T follicular helper cell (primary cell): ENCODE measurements at regions not wholly inside any gene's neighbourhood (a gene's known extent, or its start where the extent isn't known, plus 50 kb on each side); places are given as distances from the start of the nearest gene placed in this dataset.

Experiments used
- DNase-seq: peaks from one replicate; pipeline ENCODE4 v3.0.0-alpha.2; 2020; ENCODE audit warnings: low read depth

DNA sequence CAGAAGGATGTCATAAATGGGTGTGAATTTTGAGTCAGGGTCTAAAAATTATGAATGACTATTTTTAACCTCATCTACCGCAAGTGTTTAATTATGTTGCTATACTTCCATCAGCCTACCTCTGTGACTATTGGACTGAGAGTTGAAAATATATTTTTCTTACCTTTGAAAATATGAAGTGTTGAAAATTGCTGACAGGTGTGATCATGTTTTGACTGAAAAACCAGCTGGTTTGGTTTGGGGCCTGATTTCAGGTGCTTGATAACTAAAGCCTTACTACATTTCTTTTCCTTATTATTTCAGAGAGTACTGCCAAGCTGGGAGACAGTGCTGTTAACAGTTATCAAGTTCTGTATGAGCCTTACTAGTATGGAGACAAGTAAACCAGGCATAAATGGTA is 107.2 kb upstream of the DUSP10 start:
- DNase-seq, result no peak

DNA sequence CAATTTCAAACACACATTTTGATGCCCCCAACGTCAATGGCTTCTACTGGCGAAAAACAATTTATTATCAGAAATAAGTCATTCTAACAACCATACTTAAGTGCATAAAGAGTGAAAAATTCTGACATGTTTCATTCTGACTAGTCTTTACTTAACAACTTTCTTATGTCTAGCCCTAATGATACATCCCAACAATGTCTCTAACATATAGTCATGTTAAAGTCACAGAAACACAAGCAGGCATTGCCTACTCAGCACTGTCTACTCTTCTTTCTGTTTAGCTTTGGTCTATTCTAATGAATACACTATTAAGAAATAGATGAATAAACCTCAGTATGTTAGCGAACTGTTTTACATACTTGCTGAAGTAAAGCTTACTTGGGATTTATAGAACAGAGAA is 105.8 kb upstream of the DUSP10 start:
- no peak for DNase-seq

DNA sequence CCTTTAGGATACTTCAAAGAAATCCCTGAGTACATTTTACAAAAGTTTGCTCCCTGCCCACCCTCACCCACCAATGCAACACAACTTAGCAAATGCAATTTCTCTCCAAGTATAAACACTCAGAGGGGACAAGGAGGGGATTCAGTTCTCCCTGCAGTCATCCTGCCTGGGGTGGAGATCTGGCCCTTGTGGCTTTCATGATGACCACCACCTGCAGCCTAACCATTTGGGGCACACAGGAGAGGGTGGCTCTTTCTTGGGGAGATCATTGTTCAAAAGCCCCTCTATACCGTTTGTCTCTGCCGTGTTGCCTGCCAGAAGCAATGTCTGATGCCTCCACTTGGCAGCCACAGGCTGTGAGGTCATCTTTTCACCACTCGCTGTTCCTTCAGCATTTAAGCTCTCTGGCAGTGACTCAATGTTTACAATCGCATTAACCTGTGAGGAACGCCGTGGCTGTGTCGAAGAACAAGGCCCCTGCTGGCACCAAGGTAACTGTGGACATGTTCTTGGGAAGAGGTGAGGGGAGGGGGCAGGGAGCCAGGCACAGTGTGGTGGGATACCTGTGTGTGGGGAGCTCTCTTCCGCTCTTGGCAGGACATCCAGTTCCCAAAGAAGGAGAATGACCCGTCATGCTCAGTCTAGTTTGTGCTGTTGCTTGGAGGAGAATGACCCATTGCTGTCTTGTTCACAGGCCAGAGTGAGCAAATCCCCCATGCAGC is 103.9 kb upstream of the DUSP10 start:
- no peak for DNase-seq

DNA sequence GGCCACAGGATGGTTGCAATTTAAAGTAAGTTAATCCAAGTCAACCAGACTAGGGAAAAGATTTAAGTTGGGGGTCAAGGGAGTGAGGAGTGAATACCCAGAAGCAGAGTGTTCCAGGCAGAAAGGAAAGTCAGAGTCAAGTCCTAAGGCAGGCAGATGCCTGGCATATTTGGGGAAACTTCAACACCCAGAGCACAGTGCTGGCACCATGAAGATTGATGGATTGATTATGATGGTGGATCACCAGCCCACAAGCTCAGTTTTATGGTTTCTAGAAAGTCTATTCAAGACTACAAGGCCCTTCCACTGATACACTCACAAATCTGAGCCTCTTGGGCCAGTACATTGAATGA is 100.1 kb upstream of the DUSP10 start:
- no peak for DNase-seq

DNA sequence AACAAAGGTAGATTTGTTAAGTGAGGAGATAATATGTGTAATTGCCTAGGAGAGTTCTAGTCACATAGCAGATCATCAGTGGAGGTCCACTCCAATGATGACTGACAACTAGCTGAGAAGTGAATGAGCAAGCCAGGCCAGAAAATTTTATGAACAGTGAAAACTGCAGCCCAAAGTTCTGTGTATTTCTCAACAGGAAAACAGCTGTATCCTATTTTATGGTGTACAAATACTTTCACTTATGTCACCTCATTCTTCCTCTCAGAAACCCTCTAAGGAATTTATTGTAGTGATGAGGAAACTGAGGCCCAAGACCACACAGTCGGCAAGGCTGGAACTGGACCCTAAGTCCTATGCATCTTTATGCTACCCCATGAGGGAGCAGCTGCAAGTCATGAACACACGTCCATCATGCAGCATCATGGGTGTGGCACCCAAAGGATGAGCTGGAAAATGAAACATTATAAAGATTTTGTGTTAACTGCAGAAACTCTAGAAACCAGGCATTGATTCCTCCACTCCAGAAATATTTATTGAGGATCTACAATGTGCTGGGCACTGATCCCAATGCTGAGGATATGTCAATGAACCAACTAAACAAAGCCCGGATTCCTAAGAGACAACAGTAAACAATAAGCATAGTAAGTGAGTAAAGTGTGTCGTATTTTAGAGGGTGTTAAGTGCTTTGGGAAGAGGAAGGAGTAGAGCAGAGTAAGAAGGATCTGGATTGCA is 99.5 kb upstream of the DUSP10 start:
- DNase-seq, result no peak

DNA sequence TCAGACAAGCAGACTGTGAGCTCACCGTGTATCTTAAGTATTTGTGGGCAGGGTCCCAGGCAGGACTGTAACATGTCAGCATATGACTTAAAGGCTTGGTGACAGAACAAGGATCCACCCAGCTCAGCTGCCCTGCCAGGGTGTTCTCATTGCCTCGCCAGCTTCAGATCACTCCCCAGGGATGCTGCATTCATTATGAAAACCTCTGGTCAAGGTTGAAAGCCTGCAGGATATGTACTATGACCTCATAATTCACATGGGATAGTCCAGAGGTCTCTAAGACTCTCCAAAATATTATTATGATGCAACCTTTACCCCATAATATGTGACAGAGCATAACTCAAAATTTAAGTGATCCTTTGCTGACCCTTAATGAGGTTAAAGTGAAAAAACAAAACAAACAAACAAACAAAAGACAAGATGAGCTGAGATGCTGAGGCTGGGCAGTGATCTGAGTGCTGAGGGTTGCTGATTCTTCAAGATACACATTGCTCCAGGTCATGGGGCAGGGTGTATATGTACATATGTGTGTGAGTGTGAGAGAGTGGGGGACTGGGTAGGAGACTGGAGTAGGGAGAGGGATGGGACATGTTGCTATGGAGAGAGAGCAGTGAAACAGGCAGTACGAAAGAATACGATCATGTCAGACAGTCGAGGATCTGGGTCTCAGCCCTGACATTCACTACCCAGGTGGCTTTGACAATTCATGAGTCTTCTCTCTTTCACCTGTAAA is 98.8 kb upstream of the DUSP10 start:
- DNase-seq, result no peak

DNA sequence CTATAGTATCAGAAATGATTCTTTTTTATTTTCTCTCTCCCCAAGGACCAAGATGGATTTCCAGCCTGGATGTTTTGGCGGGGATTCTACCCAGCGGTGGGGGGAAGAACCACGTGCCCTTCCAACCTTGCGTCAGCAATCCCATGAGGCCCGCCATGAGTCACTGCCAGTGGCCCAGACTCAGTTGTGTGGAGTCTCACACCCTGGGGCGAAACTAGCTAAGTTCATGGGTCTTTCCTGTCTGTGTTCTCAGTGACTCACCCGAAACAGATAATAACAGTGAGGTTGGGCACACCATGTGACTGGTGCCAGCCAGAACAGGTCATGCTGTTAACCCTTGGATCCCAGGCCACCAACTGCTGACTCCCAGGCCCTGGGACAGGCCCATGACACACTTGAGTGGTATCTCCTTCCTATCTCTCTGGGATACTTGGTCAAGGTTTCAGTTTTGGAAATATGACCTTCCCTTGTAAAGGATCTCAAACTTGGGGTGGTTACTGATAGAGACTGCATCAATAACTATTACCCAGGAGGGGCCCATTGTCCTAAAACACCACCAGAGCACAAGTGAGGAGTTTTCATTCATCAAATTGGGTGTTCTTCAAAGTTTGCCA is 98.0 kb upstream of the DUSP10 start:
- no peak for DNase-seq

DNA sequence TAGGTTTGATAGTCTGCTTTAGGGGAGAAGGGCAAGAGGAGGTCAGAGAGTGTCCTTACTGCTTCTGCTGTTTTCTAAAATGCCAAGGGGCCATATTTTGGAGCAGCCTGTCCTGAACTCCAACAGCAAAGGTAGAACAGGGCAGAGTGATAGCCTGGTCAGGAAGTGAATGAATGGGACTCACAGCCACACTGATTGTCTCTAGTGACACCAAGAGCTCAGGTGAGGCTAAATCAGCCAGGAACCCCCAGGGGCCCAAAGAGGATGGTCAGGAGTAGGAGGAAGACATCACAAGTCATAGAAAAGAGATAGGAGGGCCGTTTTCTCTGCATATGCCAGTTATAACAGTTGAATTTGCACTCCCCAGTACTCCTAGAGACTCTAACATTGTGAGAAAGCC is 97.4 kb upstream of the DUSP10 start:
- DNase-seq, result no peak

DNA sequence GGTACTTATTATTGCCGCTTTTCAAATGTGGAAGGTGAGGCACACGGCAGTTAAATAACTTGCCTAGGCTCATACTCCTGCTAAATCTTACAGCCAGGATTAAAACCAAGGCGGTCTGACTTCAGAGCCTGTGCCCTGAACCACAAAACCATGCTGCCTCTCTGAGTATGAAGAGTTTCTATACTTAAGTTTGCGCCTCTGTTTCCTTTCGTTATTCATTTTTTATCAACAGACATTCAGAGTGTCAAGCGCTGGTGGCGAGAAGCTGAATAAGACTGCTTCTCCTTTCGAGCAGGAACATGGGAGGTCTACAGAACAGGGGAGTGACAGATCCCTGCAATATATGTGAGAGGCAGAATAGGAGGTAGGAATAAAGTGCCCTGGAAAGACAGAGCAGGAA is 96.0 kb upstream of the DUSP10 start:
- DNase-seq, result no peak

DNA sequence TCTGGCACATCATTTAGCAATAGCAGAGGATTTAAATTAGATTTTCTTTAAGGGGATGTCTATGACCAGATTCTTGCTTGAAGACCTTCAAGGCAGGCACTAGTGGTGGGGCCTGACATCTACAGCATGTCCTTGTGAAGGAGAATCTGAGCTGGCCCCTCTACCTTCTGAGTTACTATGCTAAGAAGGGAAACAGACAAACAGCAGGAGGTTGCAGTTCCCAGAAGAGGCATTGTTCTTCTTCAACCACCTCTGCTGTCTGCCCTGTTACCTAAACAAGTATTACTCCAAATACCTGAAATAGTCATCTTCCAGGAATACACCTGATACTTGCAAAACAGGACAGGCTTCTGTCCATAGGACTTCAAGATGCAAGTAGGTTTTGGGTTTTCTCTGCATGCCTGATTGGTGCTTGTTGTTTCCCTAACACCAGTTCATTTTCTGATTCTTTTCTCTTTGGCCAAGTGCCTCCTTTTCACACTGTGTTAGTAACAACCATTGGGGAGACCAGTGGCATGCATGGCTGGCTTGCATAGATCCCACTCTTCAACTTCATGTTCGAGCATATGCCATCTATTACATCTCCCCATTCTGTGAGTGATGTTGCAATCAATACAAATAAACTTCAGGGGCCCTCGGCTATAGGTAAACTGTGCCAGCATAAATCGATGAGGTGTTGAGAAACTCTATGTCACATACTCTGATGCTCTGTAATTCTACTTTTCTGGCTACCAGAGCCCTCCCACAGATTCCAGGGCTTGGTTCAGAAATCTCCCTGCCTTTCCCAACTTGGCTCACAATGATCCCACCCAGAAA is 93.0 kb upstream of the DUSP10 start:
- no peak for DNase-seq

DNA sequence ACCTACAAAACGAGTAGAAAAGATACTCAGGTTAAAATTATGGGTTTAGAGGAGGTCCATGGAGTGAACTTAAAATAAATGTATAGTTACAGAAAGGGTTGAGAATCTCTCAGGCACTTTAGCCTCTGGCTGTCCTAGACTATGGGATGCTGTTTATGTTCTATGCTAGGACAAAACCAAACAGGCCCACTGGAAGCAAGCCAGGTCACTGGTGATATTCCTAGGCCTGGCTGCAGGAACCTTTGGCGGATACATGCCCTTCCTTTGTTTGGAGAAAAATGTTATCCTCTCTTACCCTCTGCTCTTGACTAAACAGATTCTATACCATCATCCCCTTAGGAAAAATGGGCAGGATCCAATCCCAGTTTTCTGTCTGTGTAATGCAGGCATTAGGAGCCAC is 90.7 kb upstream of the DUSP10 start:
- no peak for DNase-seq

DNA sequence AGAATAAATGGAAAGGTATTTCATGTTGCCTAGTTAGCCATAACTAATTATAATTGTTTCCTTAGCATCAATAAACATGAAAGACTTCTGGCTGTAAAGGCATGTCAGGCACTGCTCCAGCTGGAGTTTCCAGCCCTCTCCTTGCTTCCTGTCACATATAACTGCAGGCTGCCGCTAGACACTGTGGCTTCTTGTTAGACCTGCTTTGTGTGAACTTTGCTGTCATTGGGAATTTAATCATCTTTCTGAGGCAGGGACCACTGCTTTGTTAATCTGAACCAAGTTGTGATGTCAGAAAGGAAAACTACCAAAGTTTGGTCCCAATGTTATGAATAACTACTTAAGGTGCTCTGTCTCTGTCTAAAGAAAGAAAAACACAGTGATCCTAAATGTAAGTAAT is 90.3 kb upstream of the DUSP10 start:
- DNase-seq, result no peak

DNA sequence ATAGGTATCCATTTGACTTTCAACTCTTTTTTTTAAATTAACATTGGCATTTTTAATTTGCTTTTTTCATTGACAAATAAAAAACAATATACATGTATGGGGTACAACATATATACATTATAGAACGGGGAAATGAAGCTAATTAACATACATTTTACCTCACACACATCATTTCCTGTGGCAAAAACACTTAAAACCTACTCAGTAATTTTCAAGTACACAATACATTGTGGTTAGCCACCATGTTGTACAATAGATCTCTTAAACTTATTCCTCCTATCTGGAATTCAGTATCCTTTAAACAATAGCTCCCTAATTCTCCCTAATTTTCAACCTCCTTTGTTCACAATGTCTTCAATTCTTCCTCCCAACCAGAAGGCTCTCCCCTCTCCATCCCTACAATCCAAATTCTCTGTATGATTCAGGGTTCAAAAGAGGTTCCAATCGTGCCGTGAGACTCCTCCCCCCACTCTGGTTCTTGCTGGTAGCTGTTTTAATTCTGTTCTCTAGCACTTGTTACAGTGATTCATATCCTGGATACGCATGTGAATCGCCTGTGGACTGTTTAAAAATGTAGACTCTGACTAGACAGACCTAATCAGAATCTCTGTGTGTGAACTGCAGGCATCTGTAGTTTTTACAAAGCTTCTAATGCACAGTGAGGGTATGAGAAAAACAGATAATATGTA is 87.6 kb upstream of the DUSP10 start:
- DNase-seq, result no peak

DNA sequence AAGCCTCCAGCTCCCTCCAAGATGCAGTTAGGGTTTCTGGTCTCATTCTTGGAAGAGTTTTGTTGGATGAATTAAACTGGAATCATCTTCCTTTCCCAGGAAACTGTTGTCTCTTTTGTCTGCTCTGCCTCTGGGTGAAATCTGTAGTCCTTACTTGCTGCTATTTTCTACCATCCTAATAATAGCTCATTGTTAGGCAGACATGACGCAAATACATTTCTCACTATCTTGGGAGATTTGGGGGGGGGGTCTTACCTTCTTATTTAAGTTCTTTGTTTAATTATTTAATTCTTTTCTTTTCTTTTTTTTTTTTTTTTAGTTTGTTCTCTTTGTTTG is 85.4 kb upstream of the DUSP10 start:
- no peak for DNase-seq

DNA sequence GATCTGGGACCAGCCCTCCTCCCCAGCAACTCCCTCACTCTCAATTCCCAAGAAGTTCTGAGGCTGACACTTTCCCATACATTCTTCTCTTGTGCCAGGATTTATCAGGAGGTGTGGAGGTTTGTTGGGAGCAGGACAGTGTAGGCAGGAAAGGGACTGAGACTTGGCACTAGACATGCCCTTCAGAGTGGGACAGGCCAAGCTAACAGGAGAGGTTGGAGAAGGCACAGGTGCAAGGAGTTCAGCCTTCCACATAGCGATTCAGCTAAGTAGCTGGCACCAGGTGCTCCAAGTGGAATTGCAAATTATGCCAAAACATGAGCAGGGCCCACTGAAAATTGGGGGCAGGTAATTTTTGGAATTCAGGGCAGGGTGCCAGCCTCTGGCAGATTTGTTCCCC is 83.0 kb upstream of the DUSP10 start:
- no peak for DNase-seq

DNA sequence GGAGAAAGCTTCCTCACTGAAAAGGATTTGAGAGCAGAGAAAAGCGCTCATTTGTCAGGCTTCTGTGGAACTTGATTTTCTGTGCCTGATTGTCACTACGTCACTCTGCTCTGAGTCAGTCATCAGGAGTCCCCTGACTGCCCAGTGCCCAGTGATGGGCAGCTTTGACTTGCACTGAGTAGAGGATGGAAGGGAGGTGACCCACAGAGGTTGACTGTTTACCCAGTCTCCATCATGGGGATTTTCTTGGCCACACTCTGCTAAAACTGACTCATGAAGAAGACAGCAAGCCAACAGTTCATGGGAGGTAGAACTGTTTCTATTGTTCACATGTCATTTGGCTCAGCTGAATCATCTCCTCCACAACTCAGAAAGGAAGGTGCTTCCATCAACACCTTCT is 82.1 kb upstream of the DUSP10 start:
- DNase-seq, result no peak

DNA sequence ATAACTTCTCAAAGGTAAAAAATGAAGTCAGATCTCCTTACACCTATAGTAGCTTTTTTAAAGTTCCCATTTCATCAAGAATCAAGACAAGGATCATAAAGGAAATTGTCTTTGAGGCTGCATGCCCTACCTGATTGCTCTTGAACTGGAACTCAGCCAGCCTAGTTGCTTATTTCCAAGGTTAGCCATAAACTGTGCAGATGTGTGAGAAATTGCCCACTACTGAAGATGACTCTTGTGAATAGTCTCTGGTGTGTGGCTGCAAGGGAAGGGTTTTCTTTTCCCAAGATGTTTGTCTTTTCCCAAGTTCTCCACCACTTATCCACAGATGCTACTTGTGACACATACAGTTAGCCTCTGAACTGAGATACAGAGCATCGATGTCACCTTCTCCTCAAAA is 81.7 kb upstream of the DUSP10 start:
- DNase-seq, result no peak

DNA sequence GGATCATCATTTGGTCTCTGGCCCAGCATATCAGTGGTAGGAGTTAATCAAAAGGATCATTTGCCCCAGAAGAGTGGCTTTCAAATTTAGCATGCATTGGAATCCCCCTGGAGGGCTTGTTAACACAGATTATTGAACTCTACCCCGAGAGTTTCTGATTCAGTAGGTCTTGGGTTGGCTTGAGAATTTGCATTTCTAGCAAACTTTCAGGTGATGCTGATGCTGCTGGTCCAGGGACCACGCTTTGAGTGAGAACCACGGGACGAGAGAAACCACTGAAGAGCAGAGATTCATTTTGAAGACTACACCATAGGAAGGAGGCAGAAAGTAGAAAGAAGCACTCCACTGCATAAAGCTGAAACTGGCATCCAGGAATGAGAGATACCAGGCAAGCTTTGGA is 81.3 kb upstream of the DUSP10 start:
- DNase-seq, result no peak

DNA sequence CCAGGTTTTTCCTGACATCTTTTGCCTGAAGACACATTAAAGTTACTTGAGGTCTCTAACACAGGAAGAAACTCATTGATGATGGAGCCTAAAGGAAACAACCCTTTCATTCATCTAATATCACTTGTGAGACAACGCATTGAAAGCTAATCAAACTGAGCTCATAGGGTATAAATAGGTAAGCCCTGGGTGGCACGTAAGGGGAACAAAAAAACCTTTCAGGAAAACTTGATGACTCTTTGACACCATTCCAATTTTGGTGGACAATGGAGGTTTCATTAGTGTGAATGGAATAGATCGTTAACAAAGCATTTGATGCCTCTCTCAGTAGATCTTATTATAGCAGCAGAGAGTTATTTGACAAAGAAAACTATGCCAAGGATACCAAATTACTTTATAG is 80.7 kb upstream of the DUSP10 start:
- no peak for DNase-seq

DNA sequence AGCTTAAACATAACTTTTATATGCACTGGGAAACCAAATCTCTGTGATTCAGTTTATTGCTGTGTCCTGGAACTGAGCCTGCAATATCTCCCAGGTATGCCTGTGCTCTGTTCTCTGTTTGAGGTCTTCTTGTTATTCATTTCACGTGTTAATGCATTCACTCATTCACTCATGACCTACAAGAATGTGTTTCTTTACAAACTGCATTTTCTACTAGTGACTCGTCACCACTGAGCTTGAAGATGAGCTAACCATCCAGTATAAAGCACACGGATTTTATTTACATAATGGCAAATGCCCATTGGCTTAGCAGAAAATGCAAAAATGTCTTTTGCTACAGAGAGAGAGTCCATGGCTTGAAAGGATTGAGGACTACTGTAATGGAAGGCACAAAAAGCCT is 75.0 kb upstream of the DUSP10 start:
- no peak for DNase-seq

DNA sequence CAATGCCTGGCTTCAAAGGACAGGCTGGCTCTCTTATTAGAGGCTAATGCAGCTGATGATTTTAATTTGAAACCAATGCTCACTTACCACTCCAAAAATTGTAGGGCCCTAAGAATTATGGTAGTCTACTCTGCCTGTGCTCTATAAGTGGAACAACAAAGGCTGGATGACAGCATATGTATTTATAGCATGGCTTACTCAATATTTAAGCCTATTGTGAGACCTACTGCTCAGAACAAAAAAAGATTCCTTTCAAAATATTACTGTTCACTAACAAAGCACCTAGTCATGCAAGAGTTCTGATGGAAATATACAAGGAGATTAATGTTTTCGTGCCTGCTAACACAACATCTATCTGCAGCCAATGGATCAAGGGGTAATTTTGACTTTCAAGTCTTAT is 73.8 kb upstream of the DUSP10 start:
- DNase-seq, result no peak

DNA sequence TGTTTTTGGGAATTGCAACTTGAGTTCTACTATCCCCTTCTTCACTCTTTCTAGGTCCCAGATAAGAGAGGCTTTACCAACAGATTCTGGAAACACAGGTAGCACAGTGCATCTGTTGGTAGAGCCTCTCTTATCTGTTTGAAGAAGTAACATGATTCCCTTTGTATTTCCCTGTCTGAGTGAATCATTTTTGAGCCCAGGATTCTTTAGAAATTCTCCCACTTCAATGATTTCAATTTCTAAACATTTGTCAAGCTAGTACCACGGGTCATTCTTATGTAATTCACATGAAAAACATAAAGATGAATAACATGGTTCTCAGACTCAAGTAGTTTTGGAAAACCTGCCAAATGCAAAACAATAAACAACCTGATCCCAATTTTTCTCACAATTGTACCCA is 72.0 kb upstream of the DUSP10 start:
- DNase-seq, result no peak
